C4-2B (cell line): ENCODE measurements at regions not wholly inside any gene's neighbourhood (a gene's known extent, or its start where the extent isn't known, plus 50 kb on each side); places are given as distances from the start of the nearest gene placed in this dataset.

Experiments
- H3K27ac ChIP-seq: fragments of 450-650 bp; 2 replicates; pipeline ENCODE4 v1.5.1; 2017
- CTCF ChIP-seq: fragments of 450-650 bp; conservative IDR thresholded peaks from 2 replicates; pipeline ENCODE4 v1.5.1; 2017; ENCODE audit warnings: mild to moderate bottlenecking
- ZFX ChIP-seq: fragments of 450-650 bp; IDR thresholded peaks from 2 replicates; pipeline ENCODE4 v1.6.1; 2017

GRCh38 chrX:107565931-107566603 is 62.2 kb upstream of the PRPS1 start:
- H3K27ac ChIP-seq: no peak overlapping the region
- no peak for TF ChIP-seq ZFX

GRCh38 chrX:107566604-107567262 is 61.6 kb upstream of the PRPS1 start:
- TF ChIP-seq ZFX (no peak), CTCF (no peak)
- no peak overlapping the region for H3K27ac ChIP-seq

GRCh38 chrX:107567370-107567769 is 60.9 kb upstream of the PRPS1 start:
- TF ChIP-seq CTCF (no peak), ZFX (no peak)
- no peak overlapping the region for H3K27ac ChIP-seq

GRCh38 chrX:107571296-107571998 is 56.9 kb upstream of the PRPS1 start:
- TF ChIP-seq ZFX: no peak
- no peak for TF ChIP-seq CTCF
- H3K27ac ChIP-seq: no peak overlapping the region

- H3K27ac ChIP-seq: no peak overlapping the region
- TF ChIP-seq ZFX: no peak
- no peak for TF ChIP-seq CTCF
Measured at GRCh38 chrX:107573016-107573415, 55.3 kb upstream of the PRPS1 start.

- no peak for TF ChIP-seq CTCF
- no peak for TF ChIP-seq ZFX
- no peak overlapping the region for H3K27ac ChIP-seq
Measured at GRCh38 chrX:107574054-107574683, 54.1 kb upstream of the PRPS1 start.

- no peak overlapping the region for H3K27ac ChIP-seq
- no peak for TF ChIP-seq ZFX
- TF ChIP-seq CTCF: no peak
Measured at GRCh38 chrX:107574711-107575110, 53.6 kb upstream of the PRPS1 start.
